Activated T-helper 17 cell treated with anti-CD3 and anti-CD28 coated beads, Interleukin-2, amount 50 U/mL, for 72 hours (primary cell): ENCODE measurements at regions not wholly inside any gene's neighbourhood (a gene's known extent, or its start where the extent isn't known, plus 50 kb on each side); places are given as distances from the start of the nearest gene placed in this dataset.

Experiments
- ATAC-seq: fragments of 150-1000 bp; cut with Tn5 transposase; replicated peaks from 2 replicates; pipeline ENCODE4 v1.10.0; 2021; ENCODE audit warnings: mild to moderate bottlenecking, moderate library complexity
- H3K27ac Mint-ChIP-seq: one replicate; pipeline ENCODE4 v1.8.0; 2022; ENCODE audit warnings: mixed read lengths
- H3K27me3 Mint-ChIP-seq: one replicate; pipeline ENCODE4 v1.8.0; 2022; ENCODE audit warnings: mixed read lengths
- H3K36me3 Mint-ChIP-seq: one replicate; pipeline ENCODE4 v1.8.0; 2022; ENCODE audit warnings: low read depth, mild to moderate bottlenecking, mixed read lengths
- H3K4me1 Mint-ChIP-seq: one replicate; pipeline ENCODE4 v1.8.0; 2022; ENCODE audit warnings: mixed read lengths
- H3K4me3 Mint-ChIP-seq: one replicate; pipeline ENCODE4 v1.8.0; 2022; ENCODE audit warnings: mild to moderate bottlenecking, mixed read lengths
- H3K9me3 Mint-ChIP-seq: one replicate; pipeline ENCODE4 v1.8.0; 2022; ENCODE audit warnings: mixed read lengths

- H3K4me3 Mint-ChIP-seq: no peak overlapping the region
- no peak for ATAC-seq
- H3K27me3 Mint-ChIP-seq: peaks cover 5% of the 10 kb centered on the region
- H3K9me3 Mint-ChIP-seq: no peaks in the 10 kb centered on the region
- no peaks in the 10 kb centered on the region for H3K36me3 Mint-ChIP-seq
- no peak overlapping the region for H3K27ac Mint-ChIP-seq
- H3K4me1 Mint-ChIP-seq: no peaks in the 10 kb centered on the region
Measured at GRCh38 chr21:39040494-39041110, 142.6 kb downstream of the PSMG1 start.

DNA sequence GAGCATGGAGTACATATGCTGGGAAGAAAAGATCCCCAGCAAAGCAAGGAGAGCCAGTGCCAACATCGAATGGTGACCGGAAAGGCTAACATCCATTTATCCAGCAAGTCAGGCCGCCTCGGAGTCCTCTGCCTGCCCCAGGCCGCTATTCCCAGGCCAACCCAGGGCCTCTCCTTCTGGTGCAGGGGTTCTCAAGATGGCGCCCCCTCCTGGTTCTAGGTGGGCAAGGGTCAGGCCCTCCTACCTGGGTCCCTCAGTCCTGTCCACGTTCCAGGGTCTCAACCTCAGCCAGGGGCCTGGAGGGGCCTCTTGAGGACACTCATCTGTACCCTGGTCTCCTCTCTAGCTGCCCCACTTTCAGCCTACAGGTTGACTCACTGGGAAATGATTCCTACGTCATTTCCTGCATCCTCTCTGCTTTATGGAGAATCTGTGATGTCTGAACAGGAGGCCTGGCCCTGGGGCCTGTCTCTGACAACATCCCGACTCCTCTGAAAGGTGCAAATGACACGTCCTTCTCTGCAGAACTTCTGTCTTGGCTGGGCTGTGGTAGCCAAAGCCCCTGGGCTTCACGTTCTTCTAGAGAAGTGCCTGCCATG is 145.3 kb downstream of the PSMG1 start:
- Mint-ChIP-seq H3K27ac (no peak overlapping the region), H3K4me1 (no peaks in the 10 kb centered on the region), H3K9me3 (no peaks in the 10 kb centered on the region), H3K27me3 (peaks cover 18% of the 10 kb centered on the region), H3K4me3 (no peak overlapping the region), H3K36me3 (no peaks in the 10 kb centered on the region)
- peak; percentile 38 for ATAC-seq

DNA sequence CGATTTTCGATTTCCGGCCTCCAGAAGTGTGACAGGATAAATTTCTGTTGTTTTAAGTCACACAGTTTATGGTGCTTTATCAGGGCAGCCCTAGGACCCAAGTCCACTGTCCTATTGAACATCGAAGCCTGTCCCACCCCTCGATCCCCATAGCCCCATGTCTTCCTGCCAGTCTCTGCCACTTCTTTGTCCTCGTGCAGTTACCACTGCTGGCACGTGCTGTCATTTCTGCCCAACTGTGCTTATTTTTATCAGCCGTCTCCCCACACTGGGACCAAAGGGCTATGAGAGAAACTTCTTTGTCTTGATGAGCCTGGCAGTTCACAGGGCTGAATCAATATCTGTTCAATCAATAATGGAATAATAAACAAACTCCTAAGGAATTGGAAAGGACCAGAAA is 146.7 kb downstream of the PSMG1 start:
- ATAC-seq: no peak
- no peak overlapping the region for H3K4me3 Mint-ChIP-seq
- H3K36me3 Mint-ChIP-seq: no peaks in the 10 kb centered on the region
- peaks cover 21% of the 10 kb centered on the region for H3K27me3 Mint-ChIP-seq
- H3K27ac Mint-ChIP-seq: no peak overlapping the region
- H3K4me1 Mint-ChIP-seq: no peaks in the 10 kb centered on the region
- H3K9me3 Mint-ChIP-seq: no peaks in the 10 kb centered on the region

DNA sequence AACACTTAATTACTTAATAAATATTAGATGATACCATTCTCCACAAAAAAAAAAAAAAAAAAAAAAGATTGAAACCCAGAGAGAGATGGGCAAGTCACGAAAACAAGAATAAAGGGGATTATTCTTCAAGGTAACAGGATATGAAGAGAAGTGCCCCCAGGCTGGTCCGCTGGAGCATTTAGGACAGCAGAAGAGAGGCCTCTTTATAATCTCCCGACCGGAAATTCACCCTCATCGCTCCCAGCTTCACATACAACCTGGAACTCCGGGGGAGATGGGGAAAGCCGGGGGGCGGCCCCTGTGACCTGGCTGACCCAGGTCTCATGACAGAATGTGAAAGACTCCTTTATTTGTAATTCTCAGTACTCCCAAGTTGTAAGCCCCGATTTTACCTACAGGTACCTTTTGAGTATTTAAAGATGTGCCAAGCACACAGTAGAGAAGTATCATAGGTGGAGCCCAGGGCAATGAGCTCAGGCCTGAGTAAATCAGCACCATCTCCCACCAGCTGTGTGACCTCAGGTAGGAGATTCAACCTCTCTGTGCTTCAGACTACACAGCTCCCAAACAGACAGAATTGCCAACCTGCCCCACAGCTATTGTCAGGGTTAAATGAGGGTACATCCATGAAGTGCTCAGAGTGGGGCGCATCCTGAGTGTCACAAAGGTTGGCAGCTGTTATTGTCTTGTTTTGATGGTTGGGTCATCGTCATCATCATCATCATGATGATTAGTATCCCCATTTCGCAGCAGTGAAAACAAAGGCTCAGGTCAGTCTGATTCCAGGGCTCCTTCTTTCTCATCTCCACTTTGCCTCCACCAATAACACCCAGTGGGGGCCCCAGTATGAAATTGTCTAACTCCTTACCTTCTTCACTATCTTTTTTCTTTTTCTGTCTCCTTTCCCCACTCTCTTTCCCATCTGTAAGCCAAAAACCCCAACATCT is 148.4 kb downstream of the PSMG1 start:
- Mint-ChIP-seq H3K4me1 (no peaks in the 10 kb centered on the region), H3K27me3 (peaks cover 27% of the 10 kb centered on the region), H3K36me3 (no peaks in the 10 kb centered on the region), H3K4me3 (no peak overlapping the region), H3K9me3 (no peaks in the 10 kb centered on the region), H3K27ac (no peak overlapping the region)
- no peak for ATAC-seq

GRCh38 chr21:39033878-39034589 is 149.2 kb downstream of the PSMG1 start:
- Mint-ChIP-seq H3K27ac (no peak overlapping the region), H3K27me3 (peaks cover 27% of the 10 kb centered on the region), H3K4me3 (no peak overlapping the region), H3K36me3 (no peaks in the 10 kb centered on the region), H3K9me3 (no peaks in the 10 kb centered on the region), H3K4me1 (no peaks in the 10 kb centered on the region)
- ATAC-seq: no peak

GRCh38 chr21:39029900-39030884 is 153.1 kb downstream of the PSMG1 start:
- peaks cover 18% of the 10 kb centered on the region for H3K27me3 Mint-ChIP-seq
- peaks cover 4% of the 10 kb centered on the region for H3K9me3 Mint-ChIP-seq
- H3K4me3 Mint-ChIP-seq: no peak overlapping the region
- no peaks in the 10 kb centered on the region for H3K4me1 Mint-ChIP-seq
- no peak overlapping the region for H3K27ac Mint-ChIP-seq
- no peaks in the 10 kb centered on the region for H3K36me3 Mint-ChIP-seq
- ATAC-seq: no peak

GRCh38 chr21:39029086-39029755 is 154.0 kb downstream of the PSMG1 start:
- H3K27me3 Mint-ChIP-seq: peaks cover 17% of the 10 kb centered on the region
- no peaks in the 10 kb centered on the region for H3K4me1 Mint-ChIP-seq
- H3K9me3 Mint-ChIP-seq: peaks cover 4% of the 10 kb centered on the region
- no peak overlapping the region for H3K4me3 Mint-ChIP-seq
- no peak for ATAC-seq
- no peak overlapping the region for H3K27ac Mint-ChIP-seq
- H3K36me3 Mint-ChIP-seq: no peaks in the 10 kb centered on the region

GRCh38 chr21:39025198-39025597 is 158.1 kb downstream of the PSMG1 start:
- peaks cover 4% of the 10 kb centered on the region for H3K9me3 Mint-ChIP-seq
- no peaks in the 10 kb centered on the region for H3K4me1 Mint-ChIP-seq

GRCh38 chr21:39024538-39024937 is 158.7 kb downstream of the PSMG1 start:
- Mint-ChIP-seq H3K27me3 (peaks cover 4% of the 10 kb centered on the region), H3K4me3 (no peak overlapping the region), H3K4me1 (no peaks in the 10 kb centered on the region), H3K36me3 (no peaks in the 10 kb centered on the region), H3K9me3 (peaks cover 4% of the 10 kb centered on the region), H3K27ac (no peak overlapping the region)
- no peak for ATAC-seq

More at GRCh38 chr21:39025198-39025597, 158.1 kb downstream of the PSMG1 start:
- Mint-ChIP-seq H3K36me3 (no peaks in the 10 kb centered on the region), H3K4me3 (no peak overlapping the region), H3K27ac (no peak overlapping the region), H3K27me3 (peaks cover 4% of the 10 kb centered on the region)
- ATAC-seq: no peak

- Mint-ChIP-seq H3K27me3 (peaks cover 7% of the 10 kb centered on the region), H3K27ac (no peak overlapping the region), H3K4me3 (no peak overlapping the region), H3K9me3 (peaks cover 4% of the 10 kb centered on the region), H3K36me3 (no peaks in the 10 kb centered on the region), H3K4me1 (no peaks in the 10 kb centered on the region)
- no peak for ATAC-seq
Measured at GRCh38 chr21:39022863-39023693, 160.2 kb downstream of the PSMG1 start.

- Mint-ChIP-seq H3K27ac (no peak overlapping the region), H3K27me3 (peaks cover 7% of the 10 kb centered on the region), H3K36me3 (no peaks in the 10 kb centered on the region), H3K4me3 (no peak overlapping the region), H3K9me3 (no peaks in the 10 kb centered on the region), H3K4me1 (no peaks in the 10 kb centered on the region)
- no peak for ATAC-seq
Measured at GRCh38 chr21:39022466-39022862, 160.8 kb downstream of the PSMG1 start.

DNA sequence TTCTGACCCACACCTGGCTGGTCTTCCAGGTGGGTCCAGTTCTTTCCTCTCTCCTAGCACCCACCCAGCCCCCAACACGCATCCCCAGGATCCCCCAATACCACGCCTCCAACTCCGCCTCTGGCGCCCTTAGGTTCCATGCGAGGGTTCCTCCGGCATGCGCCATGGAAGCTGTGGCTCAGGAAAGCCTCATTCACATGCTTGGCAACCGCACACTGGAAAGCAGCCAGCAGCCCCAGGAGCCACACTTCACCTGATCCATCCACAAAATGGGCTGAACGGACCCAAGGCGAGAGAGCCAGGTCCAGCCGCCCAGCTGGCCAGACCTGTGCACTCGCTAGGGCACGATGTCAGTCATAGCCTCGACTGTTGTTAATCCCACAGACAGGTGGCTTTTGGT is 161.2 kb downstream of the PSMG1 start:
- ATAC-seq: no peak
- no peak overlapping the region for H3K27ac Mint-ChIP-seq
- peaks cover 7% of the 10 kb centered on the region for H3K27me3 Mint-ChIP-seq
- no peak overlapping the region for H3K4me3 Mint-ChIP-seq
- no peaks in the 10 kb centered on the region for H3K4me1 Mint-ChIP-seq
- no peaks in the 10 kb centered on the region for H3K9me3 Mint-ChIP-seq
- H3K36me3 Mint-ChIP-seq: no peaks in the 10 kb centered on the region
